Spleen (tissue), 11 donors: ENCODE measurements at regions not wholly inside any gene's neighbourhood (a gene's known extent, or its start where the extent isn't known, plus 50 kb on each side); places are given as distances from the start of the nearest gene placed in this dataset.

ENCODE experiments used
- DNase-seq: peaks from one replicate; pipeline ENCODE4 v3.0.0-alpha.2; 2020
- H3K27ac ChIP-seq, 8 donors: fragments of 200-600 bp; sonication (generic) in 7 of 8; 1 replicate in 4 of 8; 2 replicates in 4 of 8; pipeline versions ENCODE4 v1.5.0 to v1.8.0; 2016 to 2021; ENCODE audit warnings: inconsistent platforms in 4 of 8, mild to moderate bottlenecking in 4 of 8, moderate library complexity in 1 of 8
- H3K27me3 ChIP-seq, 7 donors: fragments of 200-600 bp; sonication (generic) in 6 of 7; replicated peaks in 1 of 7; 1 replicate in 4 of 7; 2 replicates in 3 of 7; pipeline versions ENCODE4 v1.5.0 to v1.8.0; 2016 to 2021; ENCODE audit warnings: inconsistent platforms in 3 of 7, mild to moderate bottlenecking in 1 of 7
- H3K36me3 ChIP-seq, 6 donors: fragments of 200-600 bp; sonication (generic) in 5 of 6; 1 replicate in 4 of 6; 2 replicates in 2 of 6; pipeline versions ENCODE4 v1.5.0 to v1.8.0; 2016 to 2021; ENCODE audit warnings: inconsistent platforms in 2 of 6
- H3K4me1 ChIP-seq, 6 donors: fragments of 200-600 bp; sonication (generic) in 5 of 6; 1 replicate in 3 of 6; 2 replicates in 3 of 6; pipeline versions ENCODE4 v1.5.0 to v1.8.0; 2016 to 2021; ENCODE audit warnings: inconsistent platforms in 3 of 6
- H3K4me3 ChIP-seq, 8 donors: fragments of 200-600 bp; sonication (generic) in 7 of 8; 1 replicate in 4 of 8; 2 replicates in 4 of 8; pipeline versions ENCODE4 v1.5.0 to v1.8.0; 2016 to 2021; ENCODE audit warnings: inconsistent platforms in 4 of 8, mild to moderate bottlenecking in 4 of 8, moderate library complexity in 2 of 8
- H3K9me3 ChIP-seq, 8 donors: fragments of 200-600 bp; sonication (generic) in 7 of 8; 1 replicate in 4 of 8; 2 replicates in 4 of 8; pipeline versions ENCODE4 v1.5.0 to v1.8.0; 2016 to 2021; ENCODE audit warnings: inconsistent platforms in 4 of 8
- CTCF ChIP-seq, 11 experiments: fragments of 200-600 bp in 7 of 11; fragments of 450-650 bp in 4 of 11; sonication (generic) in 4 of 11; IDR thresholded peaks in 8 of 11; conservative IDR thresholded peaks in 3 of 11; 1 replicate in 7 of 11; 2 replicates in 4 of 11; pipeline versions ENCODE4 v1.4.0 to v1.8.0; 2016 to 2021; ENCODE audit warnings: antibody characterized with exemption in 11 of 11, inconsistent platforms in 4 of 11, mild to moderate bottlenecking in 1 of 11
- POLR2A ChIP-seq, 3 donors: fragments of 450-650 bp; IDR thresholded peaks; one replicate each; pipeline ENCODE4 v1.5.1; 2017; ENCODE audit warnings: antibody characterized with exemption in 3 of 3, mild to moderate bottlenecking in 1 of 3
- POLR2AphosphoS5 ChIP-seq, 3 donors: sonication (generic); formaldehyde crosslinking; IDR thresholded peaks; one replicate each; pipeline ENCODE4 v1.5.1; 2017; ENCODE audit warnings: antibody characterized with exemption in 3 of 3
- WGBS, 5 donors: extraction: QIAGEN DNeasy Blood & Tissue Kit in 3 of 5; methylation state at CpG; one replicate each; pipeline versions ENCODE4 v1.1.5 to v1.1.7; 2013 to 2018; 5-methylcytosine and 5-hydroxymethylcytosine counted together
- intact Hi-C: fragments of 100-400 bp; cut with DNase I; formaldehyde crosslinking; loops from one replicate; pipeline ENCODE4 v1.15.0; 2023; ENCODE audit warnings: low total_unique reads
- donor health status: healthy with polysubstance abuse.
- donor health status: DM: no; HTN: no; CAD: no; lungs with moderate emphysema.
- donor health status: DM: no; HTN: no; CAD: no.
- donor health status: Bipolar disorder and iron deficiency.
- donor health status: healthy.
- donor health status: DM: no; HTN: no; CAD: no.
- donor health status: DM: yes; HTN: yes; CAD: no.

- DNase-seq, result no peak
These were observed 166.0 kb downstream of the RPS29 start for GRCh38 chr14:49420201-49420600.

GRCh38 chr14:49418789-49419188 is 167.4 kb downstream of the RPS29 start:
- Histone ChIP-seq H3K9me3 (no peaks in the 10 kb centered on the region), H3K36me3 (no peaks in the 10 kb centered on the region), H3K27ac (no peak overlapping the region), H3K27me3 (peaks cover 0 to 20% (median 0%) of the 10 kb centered on the region in 7 donors), H3K4me1 (no peaks in the 10 kb centered on the region), H3K4me3 (no peak overlapping the region)
- no peak for DNase-seq
- 77 to 87% (median 81%) methylated on average over 4 of the region's 4 CpGs for WGBS, 5 donors
- intact Hi-C loops, result no loop called here
- TF ChIP-seq POLR2A (IDR thresholded peaks at IDR 0.05), result no peak
- TF ChIP-seq POLR2AphosphoS5 (IDR thresholded peaks at IDR 0.05), result no peak
- no peak for TF ChIP-seq CTCF (IDR thresholded peaks at IDR 0.05 in 8 of 11, conservative IDR thresholded peaks at IDR 0.05 in 3 of 11)

More at GRCh38 chr14:49420201-49420600, 166.0 kb downstream of the RPS29 start:
- Histone ChIP-seq H3K27ac (no peak overlapping the region), H3K4me3 (no peak overlapping the region), H3K9me3 (no peaks in the 10 kb centered on the region), H3K4me1 (no peaks in the 10 kb centered on the region), H3K27me3 (peaks cover 0 to 26% (median 0%) of the 10 kb centered on the region in 7 donors), H3K36me3 (no peaks in the 10 kb centered on the region)
- WGBS, 5 donors, result 70 to 78% (median 74%) methylated on average over 3 of the region's 3 CpGs
- no peak for TF ChIP-seq POLR2AphosphoS5 (IDR thresholded peaks at IDR 0.05)
- no peak for TF ChIP-seq POLR2A (IDR thresholded peaks at IDR 0.05)
- TF ChIP-seq CTCF (IDR thresholded peaks at IDR 0.05 in 8 of 11, conservative IDR thresholded peaks at IDR 0.05 in 3 of 11), result no peak
- intact Hi-C loops, result no loop called here

- H3K27me3 ChIP-seq, result peaks cover 0 to 12% (median 0%) of the 10 kb centered on the region in 7 donors
- intact Hi-C loops, result no loop called here
- DNase-seq, result no peak
- H3K4me3 ChIP-seq, result no peak overlapping the region
- no peaks in the 10 kb centered on the region for H3K4me1 ChIP-seq
- TF ChIP-seq POLR2A (IDR thresholded peaks at IDR 0.05) (no peak), CTCF (IDR thresholded peaks at IDR 0.05 in 8 of 11, conservative IDR thresholded peaks at IDR 0.05 in 3 of 11) (no peak), POLR2AphosphoS5 (IDR thresholded peaks at IDR 0.05) (no peak)
- H3K9me3 ChIP-seq, result no peaks in the 10 kb centered on the region
- no peak overlapping the region for H3K27ac ChIP-seq
- H3K36me3 ChIP-seq, result no peaks in the 10 kb centered on the region
These were observed 168.4 kb downstream of the RPS29 start for GRCh38 chr14:49417790-49418189.

GRCh38 chr14:49408187-49408933 is 177.8 kb downstream of the RPS29 start:
- TF ChIP-seq POLR2A (IDR thresholded peaks at IDR 0.05) (no peak), POLR2AphosphoS5 (IDR thresholded peaks at IDR 0.05) (no peak), CTCF (IDR thresholded peaks at IDR 0.05 in 8 of 11, conservative IDR thresholded peaks at IDR 0.05 in 3 of 11) (no peak)
- Histone ChIP-seq H3K4me1 (no peaks in the 10 kb centered on the region), H3K36me3 (no peaks in the 10 kb centered on the region), H3K9me3 (no peaks in the 10 kb centered on the region), H3K4me3 (no peak overlapping the region), H3K27ac (no peak overlapping the region), H3K27me3 (no peaks in the 10 kb centered on the region)
- DNase-seq, result no peak
- intact Hi-C loops, result no loop called here
- 54 to 94% (median 69%) methylated on average over 1 of the region's 1 CpG for WGBS, 5 donors
